ENCODE measurements at regions not wholly inside any gene's neighbourhood (a gene's known extent, or its start where the extent isn't known, plus 50 kb on each side); places are given as distances from the start of the nearest gene placed in this dataset.

- ATAC-seq (no peak), DNase-seq (no peak)
- in situ Hi-C loops (cut with MboI; ENCODE audit: low sequenced_read_pairs in 4 of 4) = loop anchor here in 1 of 4 donors (10.0 kb wide), 2 partner anchors 266 to 346 kb away; no protein-coding TSS in a partner anchor
- H3K27ac ChIP-seq = no peak overlapping the region
- H3K27me3 ChIP-seq = peaks cover 0 to 12% (median 6%) of the 10 kb centered on the region in 3 donors
- H3K4me3 ChIP-seq = no peak overlapping the region
- intact Hi-C loops (cut with DNase I; ENCODE audit: low total_unique reads) = loop anchor here (10.0 kb wide), 1 partner anchor 556 kb away; the partner anchor contains the start of gene SS18
- H3K4me1 ChIP-seq = peaks cover 0 to 4% of the 10 kb centered on the region in 2 donors
- H3K36me3 ChIP-seq = no peaks in the 10 kb centered on the region
- no peaks in the 10 kb centered on the region for H3K9me3 ChIP-seq
- TF ChIP-seq POLR2A (IDR thresholded peaks at IDR 0.05) = no peak
- TF ChIP-seq CTCF (IDR thresholded peaks at IDR 0.05 in 4 of 5, conservative IDR thresholded peaks at IDR 0.05 in 1 of 5) = no peak
These were observed 102.2 kb upstream of the KCTD1 start for GRCh38 chr18:26650310-26651268.

- DNase-seq (no peak), ATAC-seq (no peak)
- Histone ChIP-seq H3K4me3 (no peak overlapping the region), H3K27me3 (peaks cover 0 to 10% (median 6%) of the 10 kb centered on the region in 3 donors), H3K4me1 (no peaks in the 10 kb centered on the region), H3K9me3 (no peaks in the 10 kb centered on the region), H3K36me3 (no peaks in the 10 kb centered on the region), H3K27ac (no peak overlapping the region)
- TF ChIP-seq CTCF (IDR thresholded peaks at IDR 0.05 in 4 of 5, conservative IDR thresholded peaks at IDR 0.05 in 1 of 5) (no peak), POLR2A (IDR thresholded peaks at IDR 0.05) (no peak)
- in situ Hi-C loops (cut with MboI; ENCODE audit: low sequenced_read_pairs in 4 of 4) = loop anchor here in 2 of 4 donors (10.0 to 25.0 kb wide), 2 partner anchors 237 to 244 kb away; no protein-coding TSS in a partner anchor
- intact Hi-C loops (cut with DNase I; ENCODE audit: low total_unique reads) = loop anchor here (5.0 kb wide), 1 partner anchor 267 kb away; no protein-coding TSS in a partner anchor
These were observed 100.8 kb upstream of the KCTD1 start for GRCh38 chr18:26649193-26649543.

GRCh38 chr18:26648509-26649192 is 100.3 kb upstream of the KCTD1 start:
- Histone ChIP-seq H3K9me3 (no peaks in the 10 kb centered on the region), H3K27me3 (peaks cover 0 to 6% (median 5%) of the 10 kb centered on the region in 3 donors), H3K4me1 (no peaks in the 10 kb centered on the region), H3K36me3 (no peaks in the 10 kb centered on the region), H3K27ac (no peak overlapping the region), H3K4me3 (no peak overlapping the region)
- no peak for TF ChIP-seq CTCF (IDR thresholded peaks at IDR 0.05 in 4 of 5, conservative IDR thresholded peaks at IDR 0.05 in 1 of 5)
- no peak for TF ChIP-seq POLR2A (IDR thresholded peaks at IDR 0.05)
- DNase-seq (no peak), ATAC-seq (no peak)
- intact Hi-C loops (cut with DNase I; ENCODE audit: low total_unique reads) (loop anchor here (5.0 kb wide), 1 partner anchor 266 kb away; no protein-coding TSS in a partner anchor), in situ Hi-C loops (cut with MboI; ENCODE audit: low sequenced_read_pairs in 4 of 4) (loop anchor here in 2 of 4 donors (10.0 to 25.0 kb wide), 2 partner anchors 236 to 244 kb away; no protein-coding TSS in a partner anchor)

GRCh38 chr18:26646901-26647300 is 98.5 kb upstream of the KCTD1 start:
- H3K27ac ChIP-seq = no peak overlapping the region
- in situ Hi-C loops (cut with MboI; ENCODE audit: low sequenced_read_pairs in 4 of 4) (loop anchor here in 2 of 4 donors (10.0 to 25.0 kb wide), 2 partner anchors 235 to 242 kb away; no protein-coding TSS in a partner anchor), intact Hi-C loops (cut with DNase I; ENCODE audit: low total_unique reads) (loop anchor here (5.0 kb wide), 1 partner anchor 265 kb away; no protein-coding TSS in a partner anchor)
- no peaks in the 10 kb centered on the region for H3K4me1 ChIP-seq
- ATAC-seq (no peak), DNase-seq (no peak)
- H3K4me3 ChIP-seq = no peak overlapping the region
- peaks cover 0 to 3% (median under 1%) of the 10 kb centered on the region in 3 donors for H3K27me3 ChIP-seq
- H3K9me3 ChIP-seq = no peaks in the 10 kb centered on the region
- no peak for TF ChIP-seq CTCF (IDR thresholded peaks at IDR 0.05 in 4 of 5, conservative IDR thresholded peaks at IDR 0.05 in 1 of 5)
- no peak for TF ChIP-seq POLR2A (IDR thresholded peaks at IDR 0.05)
- no peaks in the 10 kb centered on the region for H3K36me3 ChIP-seq

All from gastrocnemius medialis (tissue), 4 donors.